Glutamatergic neuron (in vitro differentiated cells): ENCODE measurements at regions not wholly inside any gene's neighbourhood (a gene's known extent, or its start where the extent isn't known, plus 50 kb on each side); places are given as distances from the start of the nearest gene placed in this dataset.

Source experiments
- DNase-seq: peaks from one replicate; pipeline ENCODE4 v3.0.0; 2022
- H3K27ac Mint-ChIP-seq: one replicate; pipeline ENCODE4 v1.8.0; 2020; ENCODE audit warnings: mild to moderate bottlenecking, mixed read lengths, inconsistent platforms; ENCODE audit not compliant: unreplicated experiment
- H3K27me3 Mint-ChIP-seq: one replicate; pipeline ENCODE4 v1.8.0; 2020; ENCODE audit warnings: mild to moderate bottlenecking, moderate library complexity, mixed read lengths, inconsistent platforms; ENCODE audit not compliant: unreplicated experiment
- H3K36me3 Mint-ChIP-seq: one replicate; pipeline ENCODE4 v1.8.0; 2020; ENCODE audit warnings: mild to moderate bottlenecking, mixed read lengths, inconsistent platforms; ENCODE audit not compliant: unreplicated experiment
- H3K4me1 Mint-ChIP-seq: one replicate; pipeline ENCODE4 v1.8.0; 2020; ENCODE audit warnings: mild to moderate bottlenecking, low read depth, mixed read lengths, inconsistent platforms; ENCODE audit not compliant: unreplicated experiment
- H3K4me3 Mint-ChIP-seq: one replicate; pipeline ENCODE4 v1.8.0; 2020; ENCODE audit warnings: mild to moderate bottlenecking, mixed read lengths, inconsistent platforms; ENCODE audit not compliant: unreplicated experiment
- H3K9me3 Mint-ChIP-seq: one replicate; pipeline ENCODE4 v1.8.0; 2020; ENCODE audit warnings: mild to moderate bottlenecking, moderate library complexity, mixed read lengths, inconsistent platforms; ENCODE audit not compliant: unreplicated experiment
- CTCF ChIP-seq: fragments of 200-600 bp; sonication (generic); IDR thresholded peaks from one replicate; pipeline ENCODE4 v1.5.0; 2021; ENCODE audit not compliant: partially characterized antibody, unreplicated experiment

GRCh38 chr20:50245498-50246366 lies 55.1 kb downstream of the CEBPB start:
- no peaks in the 10 kb centered on the region for H3K36me3 Mint-ChIP-seq
- peaks cover 8% of the 10 kb centered on the region for H3K27me3 Mint-ChIP-seq
- H3K9me3 Mint-ChIP-seq: peaks cover 3% of the 10 kb centered on the region
- no peak for DNase-seq
- H3K4me1 Mint-ChIP-seq: no peaks in the 10 kb centered on the region
- H3K27ac Mint-ChIP-seq: no peak overlapping the region
- no peak overlapping the region for H3K4me3 Mint-ChIP-seq
- TF ChIP-seq CTCF: no peak

- H3K4me1 Mint-ChIP-seq: no peaks in the 10 kb centered on the region
- H3K36me3 Mint-ChIP-seq: no peaks in the 10 kb centered on the region
- H3K4me3 Mint-ChIP-seq: no peak overlapping the region
- DNase-seq: no peak
- TF ChIP-seq CTCF: no peak
- H3K27ac Mint-ChIP-seq: no peak overlapping the region
- H3K27me3 Mint-ChIP-seq: peaks cover 4% of the 10 kb centered on the region
- H3K9me3 Mint-ChIP-seq: peaks cover 3% of the 10 kb centered on the region
Observed at GRCh38 chr20:50246367-50247195, 56.0 kb downstream of the CEBPB start.

DNA sequence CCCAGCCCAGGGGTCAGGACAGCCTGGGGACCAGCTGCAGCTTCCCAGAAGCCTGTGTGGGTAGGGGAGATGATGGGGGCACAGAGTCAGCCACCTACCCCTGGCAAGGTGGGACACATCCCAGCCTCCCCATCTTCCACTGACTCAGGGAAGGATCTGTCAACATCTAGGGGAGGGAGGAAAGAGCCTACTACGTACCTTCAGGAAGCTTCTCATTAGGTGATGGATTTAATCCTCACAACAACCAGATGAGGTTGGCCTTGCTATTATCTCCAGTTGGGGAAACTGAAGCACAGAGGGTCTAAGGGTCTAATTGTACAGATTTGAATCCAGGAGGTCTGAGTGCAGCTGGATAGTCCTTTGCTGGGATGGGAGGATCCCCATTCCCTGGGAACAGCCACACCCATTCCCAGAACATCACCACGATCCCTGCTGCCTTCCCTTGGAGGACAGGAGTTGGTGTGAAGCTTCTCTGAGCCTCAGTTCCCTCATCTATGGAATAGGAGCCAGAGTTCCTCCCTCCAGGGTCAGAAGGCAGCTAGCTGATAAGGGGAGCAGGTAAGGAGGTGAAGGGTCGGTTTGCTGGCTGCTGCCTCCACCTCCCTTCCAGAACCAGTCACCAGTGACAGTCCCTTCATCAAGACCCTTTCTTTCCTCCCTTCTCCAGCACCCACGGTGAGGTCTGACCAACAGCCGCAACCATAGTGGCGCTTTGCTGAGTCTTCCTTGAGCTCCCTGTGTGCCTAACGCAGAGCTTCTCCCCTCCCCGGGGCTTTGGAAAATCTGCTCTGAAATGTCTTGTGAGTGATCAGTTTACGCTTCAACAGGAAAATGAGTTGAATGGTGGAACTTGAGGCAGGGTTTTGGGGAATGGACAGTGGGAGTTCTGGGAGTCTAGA lies 56.8 kb downstream of the CEBPB start:
- Mint-ChIP-seq H3K27ac (no peak overlapping the region), H3K27me3 (peaks cover 2% of the 10 kb centered on the region), H3K4me1 (no peaks in the 10 kb centered on the region), H3K4me3 (no peak overlapping the region), H3K9me3 (peaks cover 3% of the 10 kb centered on the region), H3K36me3 (no peaks in the 10 kb centered on the region)
- DNase-seq: no peak
- no peak for TF ChIP-seq CTCF

DNA sequence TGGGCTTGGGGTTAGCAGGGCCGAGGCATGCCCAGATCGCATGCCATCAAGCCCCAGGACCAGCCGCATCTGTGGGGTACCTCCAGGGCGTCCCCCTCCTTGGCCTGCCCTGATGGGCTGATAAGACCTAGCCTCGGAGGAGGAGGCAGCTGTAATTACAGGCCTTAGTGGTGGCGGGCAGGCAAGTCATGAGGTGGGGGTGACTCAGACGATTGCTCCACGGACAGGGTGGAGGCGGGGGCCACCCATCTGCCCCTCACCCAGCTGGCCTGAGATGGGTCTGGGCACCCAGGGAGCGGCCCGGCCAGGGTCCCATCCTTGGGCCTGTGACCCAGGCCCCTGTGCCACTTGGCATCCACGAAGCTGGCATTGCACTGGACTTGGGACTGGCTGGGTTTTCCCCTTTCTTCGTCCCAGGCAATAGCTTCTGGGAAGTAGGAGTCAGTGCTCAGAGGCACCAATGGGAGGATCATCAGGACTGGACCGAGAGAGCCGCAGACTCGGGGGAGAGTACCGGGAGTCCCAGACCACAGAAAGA lies 57.5 kb downstream of the CEBPB start:
- Mint-ChIP-seq H3K27me3 (peaks cover 2% of the 10 kb centered on the region), H3K36me3 (no peaks in the 10 kb centered on the region), H3K9me3 (peaks cover 3% of the 10 kb centered on the region), H3K4me1 (no peaks in the 10 kb centered on the region), H3K27ac (no peak overlapping the region), H3K4me3 (no peak overlapping the region)
- DNase-seq: no peak
- TF ChIP-seq CTCF: no peak
